Calu3 (cell line): ENCODE measurements at regions not wholly inside any gene's neighbourhood (a gene's known extent, or its start where the extent isn't known, plus 50 kb on each side); places are given as distances from the start of the nearest gene placed in this dataset.

Source experiments
- BruUV-seq: library from RNA; stranded (reverse); fragments of 400-500 nt; replicated peaks from 2 replicates; lab custom pipeline; 2021; lab: Mats Ljungman, UMichigan
- CTCF ChIA-PET: fragments of 300-600 bp; sonication (Branson Sonifier 250); formaldehyde crosslinking; loops from one replicate; lab custom pipeline; 2022; ENCODE audit warnings: antibody characterized with exemption; lab: Charles Lee
- DNase-seq: peaks from one replicate; pipeline ENCODE4 v3.0.0; 2022
- H3K27ac Mint-ChIP-seq: one replicate; pipeline ENCODE4 v1.8.0; 2022; ENCODE audit warnings: mixed read lengths; ENCODE audit not compliant: unreplicated experiment
- H3K27me3 Mint-ChIP-seq: one replicate; pipeline ENCODE4 v1.8.0; 2022; ENCODE audit warnings: mixed read lengths; ENCODE audit not compliant: unreplicated experiment
- H3K36me3 Mint-ChIP-seq: one replicate; pipeline ENCODE4 v1.8.0; 2022; ENCODE audit warnings: mild to moderate bottlenecking, moderate library complexity, mixed read lengths; ENCODE audit not compliant: insufficient read depth, unreplicated experiment
- H3K4me1 Mint-ChIP-seq: one replicate; pipeline ENCODE4 v1.8.0; 2022; ENCODE audit warnings: mild to moderate bottlenecking, low read depth, mixed read lengths; ENCODE audit not compliant: unreplicated experiment
- H3K4me3 Mint-ChIP-seq: one replicate; pipeline ENCODE4 v1.8.0; 2022; ENCODE audit warnings: mild to moderate bottlenecking, low read depth, moderate library complexity, mixed read lengths; ENCODE audit not compliant: unreplicated experiment
- H3K9me3 Mint-ChIP-seq: one replicate; pipeline ENCODE4 v1.8.0; 2022; ENCODE audit warnings: low read depth, mixed read lengths; ENCODE audit not compliant: unreplicated experiment
- intact Hi-C: fragments of 100-400 bp; cut with micrococcal nuclease; formaldehyde crosslinking; loops from one replicate; pipeline ENCODE4 v1.10.0; 2022; ENCODE audit not compliant: unreplicated experiment
- TF ChIP-seq, protein P1 (sequence below): fragments of 200-600 bp; IDR thresholded peaks from one replicate; pipeline ENCODE4 v1.8.0; 2022; ENCODE audit warnings: antibody characterized with exemption; ENCODE audit not compliant: unreplicated experiment

DNA sequence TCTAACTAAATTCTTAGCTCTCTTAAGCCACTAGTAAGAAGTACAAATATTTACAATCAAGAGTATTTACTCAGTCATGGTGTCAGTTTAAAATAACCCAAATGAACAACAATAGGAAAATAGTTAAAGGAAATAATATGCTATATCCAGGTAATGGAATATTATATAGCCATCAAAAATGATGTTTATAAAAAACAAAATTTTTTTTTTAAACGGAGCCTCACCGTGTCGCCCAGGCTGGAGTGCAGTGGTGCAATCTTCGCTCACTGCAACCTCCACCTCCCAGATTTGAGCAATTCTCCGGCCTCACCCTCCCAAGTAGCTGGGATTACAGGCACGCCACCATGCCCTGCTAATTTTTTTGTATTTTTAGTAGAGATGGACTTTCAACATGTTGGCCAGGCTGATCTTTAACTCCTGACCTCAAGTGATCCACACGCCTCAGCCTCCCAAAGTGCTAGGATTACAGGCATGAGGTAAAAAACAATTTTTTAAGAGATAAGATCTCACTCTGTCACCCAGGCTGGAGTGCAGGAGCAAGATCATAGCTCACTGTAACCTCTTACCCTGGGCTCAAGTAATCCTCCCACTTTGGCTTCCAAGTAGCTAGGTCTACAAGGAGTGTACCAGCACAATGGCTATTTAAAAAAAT lies 132.5 kb downstream of the NOC3L start:
- intact Hi-C loops: no loop called here
- Mint-ChIP-seq H3K27ac (no peak overlapping the region), H3K9me3 (no peaks in the 10 kb centered on the region), H3K4me1 (no peaks in the 10 kb centered on the region), H3K36me3 (no peaks in the 10 kb centered on the region), H3K4me3 (no peak overlapping the region), H3K27me3 (no peaks in the 10 kb centered on the region)
- DNase-seq: no peak
- TF ChIP-seq, protein P1, sequence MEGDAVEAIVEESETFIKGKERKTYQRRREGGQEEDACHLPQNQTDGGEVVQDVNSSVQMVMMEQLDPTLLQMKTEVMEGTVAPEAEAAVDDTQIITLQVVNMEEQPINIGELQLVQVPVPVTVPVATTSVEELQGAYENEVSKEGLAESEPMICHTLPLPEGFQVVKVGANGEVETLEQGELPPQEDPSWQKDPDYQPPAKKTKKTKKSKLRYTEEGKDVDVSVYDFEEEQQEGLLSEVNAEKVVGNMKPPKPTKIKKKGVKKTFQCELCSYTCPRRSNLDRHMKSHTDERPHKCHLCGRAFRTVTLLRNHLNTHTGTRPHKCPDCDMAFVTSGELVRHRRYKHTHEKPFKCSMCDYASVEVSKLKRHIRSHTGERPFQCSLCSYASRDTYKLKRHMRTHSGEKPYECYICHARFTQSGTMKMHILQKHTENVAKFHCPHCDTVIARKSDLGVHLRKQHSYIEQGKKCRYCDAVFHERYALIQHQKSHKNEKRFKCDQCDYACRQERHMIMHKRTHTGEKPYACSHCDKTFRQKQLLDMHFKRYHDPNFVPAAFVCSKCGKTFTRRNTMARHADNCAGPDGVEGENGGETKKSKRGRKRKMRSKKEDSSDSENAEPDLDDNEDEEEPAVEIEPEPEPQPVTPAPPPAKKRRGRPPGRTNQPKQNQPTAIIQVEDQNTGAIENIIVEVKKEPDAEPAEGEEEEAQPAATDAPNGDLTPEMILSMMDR: no peak
- no TSS peak for BruUV-seq
- CTCF ChIA-PET: no interaction called here

DNA sequence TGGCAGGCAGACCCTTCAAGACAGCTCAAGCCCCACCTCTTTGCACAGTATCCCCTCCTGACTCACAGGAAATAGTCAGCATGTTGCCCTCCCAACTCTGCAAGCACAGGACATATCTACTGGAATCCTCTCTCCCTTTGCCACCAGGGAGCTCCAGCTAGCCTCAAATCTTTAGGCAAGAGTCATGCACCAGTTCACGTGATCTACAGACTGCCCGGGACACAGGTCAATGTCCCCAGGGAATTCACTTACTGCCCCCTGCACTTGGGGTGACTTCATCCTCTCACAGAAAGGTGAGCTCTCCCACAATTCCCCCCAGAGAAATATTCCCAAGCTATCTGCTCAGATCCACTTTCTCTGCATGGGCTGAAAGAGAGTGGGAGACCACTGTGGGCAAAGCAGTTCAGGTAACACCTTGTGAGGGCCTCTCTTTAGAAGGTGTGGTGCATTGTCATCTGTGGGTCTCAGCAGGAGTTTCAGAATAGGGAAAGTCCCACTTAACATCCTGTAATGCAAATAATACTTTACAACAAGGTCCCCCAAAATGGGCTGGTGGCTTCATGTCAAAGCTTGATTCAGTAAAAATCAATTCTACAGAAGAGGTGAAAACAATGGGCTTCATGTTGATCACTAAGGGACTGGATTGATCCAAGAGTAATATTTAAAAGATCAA lies 129.9 kb downstream of the NOC3L start:
- Mint-ChIP-seq H3K36me3 (no peaks in the 10 kb centered on the region), H3K4me1 (no peaks in the 10 kb centered on the region), H3K9me3 (no peaks in the 10 kb centered on the region), H3K27me3 (no peaks in the 10 kb centered on the region), H3K27ac (no peak overlapping the region), H3K4me3 (no peak overlapping the region)
- TF ChIP-seq, protein P1: no peak
- no peak for DNase-seq
- intact Hi-C loops: no loop called here
- BruUV-seq: no TSS peak
- CTCF ChIA-PET: no interaction called here

DNA sequence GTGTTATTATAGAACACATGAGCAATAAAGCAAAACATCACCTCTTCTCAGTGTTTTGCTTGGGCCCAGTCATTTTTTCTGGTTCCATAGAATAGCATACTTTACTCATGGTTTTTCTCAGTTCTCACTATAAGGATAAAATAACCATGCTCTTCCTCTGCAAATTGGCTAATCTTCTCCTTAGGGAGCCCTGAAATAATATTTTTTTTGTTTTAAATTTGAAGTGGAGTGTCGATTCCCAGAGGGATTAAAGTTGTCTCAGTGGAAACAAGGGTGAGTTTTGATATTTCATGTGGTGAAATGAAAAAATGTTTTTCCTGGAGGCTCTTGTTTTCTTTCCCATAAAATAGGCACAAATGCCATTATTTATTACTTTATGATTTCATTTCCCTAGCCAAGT lies 127.3 kb downstream of the NOC3L start:
- Mint-ChIP-seq H3K27ac (no peak overlapping the region), H3K4me3 (no peak overlapping the region), H3K36me3 (no peaks in the 10 kb centered on the region), H3K4me1 (no peaks in the 10 kb centered on the region), H3K9me3 (no peaks in the 10 kb centered on the region), H3K27me3 (no peaks in the 10 kb centered on the region)
- intact Hi-C loops: no loop called here
- TF ChIP-seq, protein P1: no peak
- no peak for DNase-seq
- BruUV-seq: no TSS peak
- CTCF ChIA-PET: no interaction called here

DNA sequence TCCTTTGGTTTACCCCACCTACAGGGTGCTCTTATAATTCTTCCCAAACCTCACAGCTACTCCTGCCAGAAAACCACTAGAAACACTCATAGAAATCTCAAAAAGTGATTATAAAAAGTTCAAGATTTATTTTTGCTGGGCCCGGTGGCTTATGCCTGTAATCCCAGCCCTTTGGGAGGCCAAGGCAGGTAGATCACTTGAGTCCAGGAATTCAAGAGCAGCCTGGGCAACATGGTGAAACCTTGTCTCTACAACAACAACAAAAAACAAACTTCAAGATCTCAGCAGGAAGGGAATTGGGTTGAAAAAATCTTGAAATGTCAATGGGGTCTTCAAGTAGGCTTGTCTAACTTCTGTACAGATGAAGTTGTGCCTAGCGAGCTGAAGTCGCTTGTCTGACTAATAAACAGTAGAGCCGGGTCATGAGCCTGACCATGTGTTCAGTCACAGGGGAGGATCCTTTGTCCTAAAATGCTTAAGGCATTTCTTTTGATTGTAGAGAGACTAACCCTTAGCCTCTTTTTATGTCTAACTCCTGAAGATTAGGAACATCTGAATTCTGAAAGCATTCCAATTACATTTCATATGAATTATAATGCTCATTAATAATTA lies 124.6 kb downstream of the NOC3L start:
- DNase-seq: no peak
- CTCF ChIA-PET: no interaction called here
- BruUV-seq: no TSS peak
- no peak overlapping the region for H3K4me3 Mint-ChIP-seq
- H3K9me3 Mint-ChIP-seq: no peaks in the 10 kb centered on the region
- no peaks in the 10 kb centered on the region for H3K36me3 Mint-ChIP-seq
- peaks cover 8% of the 10 kb centered on the region for H3K4me1 Mint-ChIP-seq
- no peaks in the 10 kb centered on the region for H3K27me3 Mint-ChIP-seq
- TF ChIP-seq, protein P1: no peak
- H3K27ac Mint-ChIP-seq: no peak overlapping the region
- intact Hi-C loops: no loop called here
